Keratinocyte (primary cell): ENCODE measurements at regions not wholly inside any gene's neighbourhood (a gene's known extent, or its start where the extent isn't known, plus 50 kb on each side); places are given as distances from the start of the nearest gene placed in this dataset.

Experiments
- EZH2 ChIP-seq: IDR thresholded peaks from one replicate; pipeline ENCODE4 v1.6.1; 2012; ENCODE audit warnings: inconsistent platforms, mild to moderate bottlenecking, low read length, moderate library complexity
- TF ChIP-seq, protein P1 (sequence below), 3 experiments: IDR thresholded peaks in 1 of 3; conservative IDR thresholded peaks in 1 of 3; optimal IDR thresholded peaks in 1 of 3; 2 replicates in 2 of 3; 3 replicates in 1 of 3; pipeline versions ENCODE3 to v1.5.1; 2011; ENCODE audit warnings: low read length in 3 of 3, mild to moderate bottlenecking in 3 of 3, moderate library complexity in 2 of 3, control low read depth in 1 of 3, inconsistent platforms in 1 of 3; ENCODE audit not compliant: insufficient read depth in 2 of 3; ENCODE audit errors: extremely low read depth in 1 of 3

- TF ChIP-seq, protein P1, sequence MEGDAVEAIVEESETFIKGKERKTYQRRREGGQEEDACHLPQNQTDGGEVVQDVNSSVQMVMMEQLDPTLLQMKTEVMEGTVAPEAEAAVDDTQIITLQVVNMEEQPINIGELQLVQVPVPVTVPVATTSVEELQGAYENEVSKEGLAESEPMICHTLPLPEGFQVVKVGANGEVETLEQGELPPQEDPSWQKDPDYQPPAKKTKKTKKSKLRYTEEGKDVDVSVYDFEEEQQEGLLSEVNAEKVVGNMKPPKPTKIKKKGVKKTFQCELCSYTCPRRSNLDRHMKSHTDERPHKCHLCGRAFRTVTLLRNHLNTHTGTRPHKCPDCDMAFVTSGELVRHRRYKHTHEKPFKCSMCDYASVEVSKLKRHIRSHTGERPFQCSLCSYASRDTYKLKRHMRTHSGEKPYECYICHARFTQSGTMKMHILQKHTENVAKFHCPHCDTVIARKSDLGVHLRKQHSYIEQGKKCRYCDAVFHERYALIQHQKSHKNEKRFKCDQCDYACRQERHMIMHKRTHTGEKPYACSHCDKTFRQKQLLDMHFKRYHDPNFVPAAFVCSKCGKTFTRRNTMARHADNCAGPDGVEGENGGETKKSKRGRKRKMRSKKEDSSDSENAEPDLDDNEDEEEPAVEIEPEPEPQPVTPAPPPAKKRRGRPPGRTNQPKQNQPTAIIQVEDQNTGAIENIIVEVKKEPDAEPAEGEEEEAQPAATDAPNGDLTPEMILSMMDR (optimal IDR thresholded peaks at IDR 0.05 in 1 of 3, IDR thresholded peaks at IDR 0.05 in 1 of 3, conservative IDR thresholded peaks at IDR 0.05 in 1 of 3; ENCODE audit: extremely low read depth in 1 of 3, insufficient read depth in 2 of 3, low read length in 3 of 3) = no peak
- no peak for TF ChIP-seq EZH2
Observed at GRCh38 chr13:65866138-65866537, 1364.0 kb downstream of the PCDH9 start.
